HCT116 (cell line): ENCODE measurements at regions not wholly inside any gene's neighbourhood (a gene's known extent, or its start where the extent isn't known, plus 50 kb on each side); places are given as distances from the start of the nearest gene placed in this dataset.

ENCODE experiments used
- ATAC-seq: fragments of 200-7000 bp; cut with Tn5 transposase; 2 replicates; pipeline ENCODE4 v1.9.1; 2020; ENCODE audit warnings: mild to moderate bottlenecking, moderate library complexity
- BruUV-seq: library from RNA; stranded (reverse); fragments of 400-500 nt; replicated peaks from 2 replicates; lab custom pipeline; 2021; lab: Mats Ljungman, UMichigan
- CTCF ChIA-PET: fragments of 300-600 bp; sonication (Branson Sonifier 250); formaldehyde crosslinking; loops from one replicate; lab custom pipeline; 2021; ENCODE audit warnings: antibody characterized with exemption; lab: Charles Lee
- POLR2A ChIA-PET: fragments of 300-600, 350-600 bp; sonication (Branson Sonifier 250); formaldehyde crosslinking; loops from one replicate; lab custom pipeline; 2021; ENCODE audit warnings: antibody characterized with exemption; lab: Charles Lee
- RAD21 ChIA-PET, 2 experiments: fragments of 300-600 bp; sonication (Branson Sonifier 250); formaldehyde crosslinking; loops; one replicate each; lab custom pipeline; 2023; ENCODE audit warnings: low total read pairs in 2 of 2; ENCODE audit not compliant: uncharacterized antibody in 2 of 2, unreplicated experiment in 2 of 2, low non-redundant PET in 1 of 2; lab: Charles Lee
- DNase-seq: peaks from one replicate; pipeline ENCODE4 v3.0.0-alpha.2; 2010; ENCODE audit warnings: low read depth, low spot score
- H2AFZ ChIP-seq: fragments of 200-600 bp; shearing (Covaris generic), sonication (generic); 2 replicates; pipeline ENCODE4 v1.6.1; 2017; ENCODE audit warnings: low read depth, mixed run types, mixed read lengths, antibody characterized with exemption, low read length; ENCODE audit not compliant: poor library complexity, severe bottlenecking
- H3K27ac ChIP-seq: 2 replicates; pipeline ENCODE4 v1.5.1; 2012; ENCODE audit warnings: low read depth, low read length
- H3K27me3 ChIP-seq: fragments of 200-600 bp; sonication (generic); 2 replicates; pipeline ENCODE4 v1.6.1; 2016; ENCODE audit warnings: mixed run types, low read length, mixed read lengths; ENCODE audit not compliant: insufficient read depth
- H3K36me3 ChIP-seq, 2 experiments: fragments of 200-500 bp in 1 of 2; fragments of 200-600 bp in 1 of 2; sonication (Bioruptor generic) in 1 of 2; sonication (generic) in 1 of 2; 2 replicates each; pipeline versions ENCODE4 v1.5.1 to v1.6.1; 2014 to 2016; ENCODE audit warnings: low read length in 2 of 2, inconsistent platforms in 1 of 2, mixed read lengths in 1 of 2, mixed run types in 1 of 2; ENCODE audit not compliant: insufficient read depth in 2 of 2, control insufficient read depth in 1 of 2
- H3K4me1 ChIP-seq, 2 experiments: fragments of 200-600 bp in 1 of 2; sonication (generic) in 1 of 2; 2 replicates each; pipeline versions ENCODE4 v1.5.1 to v1.6.1; 2012 to 2017; ENCODE audit warnings: low read length in 2 of 2, inconsistent platforms in 1 of 2, mild to moderate bottlenecking in 1 of 2, mixed read lengths in 1 of 2, mixed run types in 1 of 2, moderate library complexity in 1 of 2; ENCODE audit not compliant: insufficient read depth in 2 of 2, control insufficient read depth in 1 of 2
- H3K4me2 ChIP-seq: fragments of 200-600 bp; sonication (generic); 2 replicates; pipeline ENCODE4 v1.6.1; 2017; ENCODE audit warnings: mixed run types, low read length, mixed read lengths
- H3K4me3 ChIP-seq, 2 experiments: fragments of 200-600 bp in 1 of 2; sonication (generic) in 1 of 2; replicated peaks in 1 of 2; 2 replicates each; pipeline ENCODE4 v1.5.1; 2011 to 2016; ENCODE audit warnings: low read length in 2 of 2, control low read depth in 1 of 2, low read depth in 1 of 2, mild to moderate bottlenecking in 1 of 2, mixed read lengths in 1 of 2, mixed run types in 1 of 2
- H3K79me2 ChIP-seq: fragments of 200-600 bp; sonication (generic); 2 replicates; pipeline ENCODE4 v1.6.1; 2017; ENCODE audit warnings: mild to moderate bottlenecking, mixed run types, low read length, moderate library complexity, mixed read lengths; ENCODE audit not compliant: insufficient read depth
- H3K9ac ChIP-seq: fragments of 200-600 bp; sonication (generic); 2 replicates; pipeline ENCODE4 v1.6.1; 2016; ENCODE audit warnings: low read length, mixed read lengths
- H3K9me2 ChIP-seq: fragments of 200-600 bp; sonication (generic), shearing (Covaris generic); 2 replicates; pipeline ENCODE4 v1.6.1; 2017; ENCODE audit warnings: mixed run types, mild to moderate bottlenecking, moderate library complexity; ENCODE audit not compliant: insufficient read depth
- H3K9me3 ChIP-seq, 2 experiments: fragments of 200-500 bp in 1 of 2; fragments of 200-600 bp in 1 of 2; sonication (Bioruptor generic) in 1 of 2; sonication (generic) in 1 of 2; 2 replicates each; pipeline ENCODE4 v1.6.1; 2014 to 2017; ENCODE audit warnings: low read length in 2 of 2, mixed read lengths in 2 of 2, inconsistent platforms in 1 of 2, low read depth in 1 of 2, mild to moderate bottlenecking in 1 of 2, mixed run types in 1 of 2, moderate library complexity in 1 of 2; ENCODE audit not compliant: control insufficient read depth in 1 of 2, insufficient read depth in 1 of 2
- H4K20me1 ChIP-seq: fragments of 200-600 bp; sonication (generic), shearing (Covaris generic); 2 replicates; pipeline ENCODE4 v1.6.1; 2017; ENCODE audit warnings: mixed run types, mild to moderate bottlenecking, moderate library complexity; ENCODE audit not compliant: insufficient read depth
- CBX3 ChIP-seq: IDR thresholded peaks from 2 replicates; pipeline ENCODE4 v1.6.1; 2012; ENCODE audit warnings: low read depth
- EGR1 ChIP-seq: IDR thresholded peaks from 2 replicates; pipeline ENCODE4 v1.6.1; 2012; ENCODE audit warnings: low read depth
- EZH2phosphoT487 ChIP-seq: fragments of 200-600 bp; IDR thresholded peaks from 2 replicates; pipeline ENCODE4 v1.6.1; 2018; ENCODE audit warnings: antibody characterized with exemption, borderline replicate concordance
- JUND ChIP-seq: IDR thresholded peaks from 2 replicates; pipeline ENCODE4 v1.6.1; 2012
- MAX ChIP-seq: IDR thresholded peaks from 2 replicates; pipeline ENCODE4 v1.6.1; 2012
- POLR2A ChIP-seq: IDR thresholded peaks from 2 replicates; pipeline ENCODE4 v1.7.0; 2011; ENCODE audit warnings: borderline replicate concordance; ENCODE audit not compliant: insufficient read depth, insufficient read length; ENCODE audit errors: extremely low read depth
- intact Hi-C: fragments of 100-400 bp; cut with micrococcal nuclease; formaldehyde crosslinking; loops from 2 replicates; pipeline ENCODE4 v1.10.0; 2022

- no peak overlapping the region for H3K9ac ChIP-seq
- H3K27me3 ChIP-seq, result no peaks in the 10 kb centered on the region
- no peak overlapping the region for H2AFZ ChIP-seq
- intact Hi-C loops, result no loop called here
- ATAC-seq (no peak), DNase-seq (no peak)
- TF ChIP-seq JUND (no peak), EZH2phosphoT487 (no peak)
- H3K79me2 ChIP-seq, result no peaks in the 10 kb centered on the region
- ChIA-PET RAD21 (no interaction called here), CTCF (no interaction called here), POLR2A (no interaction called here)
- peaks cover 0 to 8% of the 10 kb centered on the region in 2 experiments; a peak in 2 of 4 replicates for H3K9me3 ChIP-seq
- H3K9me2 ChIP-seq, result no peaks in the 10 kb centered on the region
- H3K4me1 ChIP-seq, result no peaks in the 10 kb centered on the region
- no peak overlapping the region for H3K27ac ChIP-seq
- no peak overlapping the region for H3K4me2 ChIP-seq
- no peaks in the 10 kb centered on the region for H3K36me3 ChIP-seq
- H4K20me1 ChIP-seq, result no peaks in the 10 kb centered on the region
- BruUV-seq, result no TSS peak
- no peak overlapping the region for H3K4me3 ChIP-seq
Observed at GRCh38 chr14:97894552-97894951, 1097.4 kb downstream of the VRK1 start.

DNA sequence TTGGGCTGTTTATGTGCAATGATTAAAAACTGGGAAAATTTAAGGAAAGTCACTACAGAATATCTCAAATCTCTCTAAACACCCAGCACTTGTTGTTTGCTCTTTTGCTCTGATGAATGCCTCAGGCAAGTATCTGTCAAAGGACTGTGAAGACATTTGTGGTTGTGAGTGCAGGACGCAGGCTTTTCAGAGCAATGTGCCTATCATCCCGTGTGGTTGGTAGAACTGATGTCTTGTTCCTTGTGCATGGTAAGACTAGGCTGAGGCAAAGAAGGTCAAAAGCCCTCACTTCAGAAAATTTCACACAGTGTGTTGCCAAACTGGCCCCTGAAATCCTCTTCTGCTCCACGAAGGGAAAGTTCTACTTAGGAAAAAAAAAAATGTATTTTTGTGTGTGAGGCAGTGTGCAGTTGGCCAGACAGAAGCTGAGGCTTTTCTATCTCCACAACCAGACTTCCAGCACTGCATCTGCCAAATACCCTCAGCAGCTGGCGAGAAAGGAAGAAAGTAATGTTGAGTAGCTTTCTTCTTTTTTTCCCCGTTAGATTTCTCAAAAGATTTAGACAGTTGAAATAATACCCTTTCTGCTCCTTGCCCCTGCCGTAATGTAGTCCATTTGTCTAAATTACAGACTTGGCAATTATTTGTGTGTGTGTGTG lies 1103.1 kb downstream of the VRK1 start:
- Histone ChIP-seq H3K27ac (no peak overlapping the region), H3K27me3 (no peaks in the 10 kb centered on the region), H3K4me3 (no peak overlapping the region), H3K4me1 (no peaks in the 10 kb centered on the region), H3K36me3 (no peaks in the 10 kb centered on the region), H3K9me3 (peaks cover 0 to 4% of the 10 kb centered on the region in 2 experiments; a peak in 2 of 4 replicates), H3K9me2 (no peaks in the 10 kb centered on the region), H3K4me2 (no peak overlapping the region), H4K20me1 (no peaks in the 10 kb centered on the region), H2AFZ (no peak overlapping the region), H3K9ac (no peak overlapping the region), H3K79me2 (no peaks in the 10 kb centered on the region)
- ChIA-PET RAD21 (no interaction called here), POLR2A (no interaction called here), CTCF (no interaction called here)
- intact Hi-C loops, result no loop called here
- BruUV-seq, result no TSS peak
- no peak for DNase-seq
- ATAC-seq, result no peak
- TF ChIP-seq CBX3, result no peak
- TF ChIP-seq EGR1, result no peak
- no peak for TF ChIP-seq POLR2A
- no peak for TF ChIP-seq MAX
- TF ChIP-seq JUND, result no peak
